K562 (cell line): ENCODE measurements at regions not wholly inside any gene's neighbourhood (a gene's known extent, or its start where the extent isn't known, plus 50 kb on each side); places are given as distances from the start of the nearest gene placed in this dataset.

Experiments used
- ATAC-seq: fragments of 200-7000 bp; cut with Tn5 transposase; 3 replicates; pipeline ENCODE4 v1.9.1; 2020; ENCODE audit warnings: moderate library complexity
- BruUV-seq: library from RNA; stranded (reverse); fragments of 400-500 nt; replicated peaks from 2 replicates; lab custom pipeline; 2021; lab: Mats Ljungman, UMichigan
- CTCF ChIA-PET: fragments of 300-600 bp; formaldehyde crosslinking; extraction: SDS; loops from one replicate; lab custom pipeline; 2021; ENCODE audit warnings: low intra/inter-chr PET ratio; lab: Yijun Ruan, JAX
- POLR2A ChIA-PET: fragments of 300-600, 350-650 bp; sonication (Branson Sonifier 250); formaldehyde crosslinking; extraction: SDS; loops from one replicate; lab custom pipeline; 2021; ENCODE audit warnings: antibody characterized with exemption, inconsistent platforms; lab: Yijun Ruan, JAX
- DNase-seq, 4 experiments: peaks; one replicate each; pipeline versions ENCODE4 v3.0.0 to v3.0.0-alpha.2; 2011 to 2018; ENCODE audit warnings: low spot score in 3 of 4, mixed read lengths in 3 of 4; ENCODE audit errors: extremely low read depth in 1 of 4
- FAIRE-seq: peaks from 2 replicates; lab custom pipeline; 2011; peaks lifted over from hg19 to GRCh38; lab: Jason Lieb, UNC
- H2AFZ ChIP-seq: 2 replicates; pipeline ENCODE4 v1.6.0; 2011; ENCODE audit warnings: low read depth, low read length, control low read depth, inconsistent platforms
- H3K27ac ChIP-seq: fragments of 200-600 bp; 3 replicates; pipeline ENCODE4 v1.8.0; 2011; ENCODE audit warnings: low read depth, mild to moderate bottlenecking, control low read depth, inconsistent platforms, low read length, moderate library complexity, mixed read lengths; ENCODE audit errors: extremely low read depth
- H3K27me3 ChIP-seq, 2 experiments: fragments of 300-600 bp in 1 of 2; 2 replicates in 1 of 2; 3 replicates in 1 of 2; pipeline versions ENCODE4 v1.6.0 to v1.8.0; 2011; ENCODE audit warnings: inconsistent platforms in 2 of 2, low read length in 2 of 2, mild to moderate bottlenecking in 1 of 2, mixed read lengths in 1 of 2, moderate library complexity in 1 of 2; ENCODE audit not compliant: control insufficient read depth in 2 of 2, insufficient read depth in 2 of 2
- H3K36me3 ChIP-seq: fragments of 300-600 bp; 3 replicates; pipeline ENCODE4 v1.8.0; 2011; ENCODE audit warnings: mild to moderate bottlenecking, low read length, inconsistent platforms; ENCODE audit not compliant: control insufficient read depth, insufficient read depth
- H3K4me1 ChIP-seq, 2 experiments: fragments of 200-600 bp in 1 of 2; replicated peaks in 1 of 2; 2 replicates in 1 of 2; 3 replicates in 1 of 2; pipeline versions ENCODE4 v1.5.1 to v1.8.0; 2011; ENCODE audit warnings: inconsistent platforms in 2 of 2, low read length in 2 of 2, mild to moderate bottlenecking in 1 of 2, mixed read lengths in 1 of 2, moderate library complexity in 1 of 2; ENCODE audit not compliant: control insufficient read depth in 2 of 2, insufficient read depth in 2 of 2
- H3K4me2 ChIP-seq: 2 replicates; pipeline ENCODE4 v1.6.1; 2011; ENCODE audit warnings: low read length, control low read depth, inconsistent platforms, mixed read lengths; ENCODE audit not compliant: insufficient read depth
- H3K4me3 ChIP-seq: fragments of 200-600 bp; sonication (generic), shearing (Covaris generic); 2 replicates; pipeline ENCODE4 v1.5.1; 2016; ENCODE audit warnings: control low read depth, inconsistent platforms
- H3K79me2 ChIP-seq: fragments of 200-600 bp; 3 replicates; pipeline ENCODE4 v1.8.0; 2011; ENCODE audit warnings: low read length, inconsistent platforms; ENCODE audit not compliant: control insufficient read depth, insufficient read depth
- H3K9ac ChIP-seq, 2 experiments: 2 replicates each; pipeline versions ENCODE4 v1.6.0 to v1.6.1; 2011; ENCODE audit warnings: low read depth in 2 of 2, low read length in 2 of 2, control low read depth in 1 of 2, inconsistent platforms in 1 of 2, mild to moderate bottlenecking in 1 of 2, mixed read lengths in 1 of 2; ENCODE audit not compliant: insufficient read depth in 1 of 2
- H3K9me1 ChIP-seq: one replicate; pipeline ENCODE4 v1.6.0; 2011; ENCODE audit warnings: inconsistent platforms, mild to moderate bottlenecking, low read length, moderate library complexity; ENCODE audit not compliant: control insufficient read depth, insufficient read depth
- H3K9me3 ChIP-seq: replicated peaks from 2 replicates; pipeline ENCODE4 v1.5.1; 2011; ENCODE audit warnings: low read depth, low read length, inconsistent platforms; ENCODE audit not compliant: control insufficient read depth, insufficient read depth
- H4K20me1 ChIP-seq: replicated peaks from 2 replicates; pipeline ENCODE4 v1.6.1; 2011; ENCODE audit warnings: low read length, inconsistent platforms, mixed read lengths; ENCODE audit not compliant: control insufficient read depth, insufficient read depth
- CEBPG ChIP-seq, 3 experiments: fragments of 200-800 bp in 1 of 3; sonication (Bioruptor generic) in 1 of 3; sonication (generic) in 1 of 3; formaldehyde crosslinking in 1 of 3; IDR thresholded peaks in 2 of 3; conservative IDR thresholded peaks in 1 of 3; 2 replicates each; pipeline versions ENCODE4 v1.6.1 to v1.8.0; 2016 to 2022; ENCODE audit warnings: missing compliant biosample characterization in 2 of 3, missing genetic modification characterization in 2 of 3, mild to moderate bottlenecking in 1 of 3, missing genetic modification reagents in 1 of 3
- ELF2 ChIP-seq: fragments of 250-450 bp; sonication (Bioruptor Pico); IDR thresholded peaks from 2 replicates; pipeline ENCODE4 v1.5.0; 2021; ENCODE audit warnings: mild to moderate bottlenecking
- FOSL1 ChIP-seq: fragments of 200-800 bp; sonication (Bioruptor generic); conservative IDR thresholded peaks from 2 replicates; pipeline ENCODE4 v1.6.1; 2016; ENCODE audit warnings: missing genetic modification characterization, missing compliant biosample characterization
- GABPB2 ChIP-seq: fragments of 250-450 bp; sonication (Bioruptor Pico); conservative IDR thresholded peaks from 2 replicates; pipeline ENCODE4 v1.5.1; 2021; ENCODE audit warnings: mild to moderate bottlenecking
- JUN ChIP-seq, 2 experiments: sonication (generic) in 1 of 2; formaldehyde crosslinking in 1 of 2; IDR thresholded peaks; 2 replicates each; pipeline versions ENCODE4 v1.6.1 to v1.8.0; 2012 to 2022; ENCODE audit warnings: borderline replicate concordance in 2 of 2, mild to moderate bottlenecking in 2 of 2, improper control_type of control experiment in 1 of 2, low read depth in 1 of 2, low read length in 1 of 2, missing genetic modification reagents in 1 of 2
- MEF2D ChIP-seq: conservative IDR thresholded peaks from 2 replicates; pipeline ENCODE4 v1.6.1; 2016; ENCODE audit warnings: low read depth, missing genetic modification characterization, missing compliant biosample characterization
- NCOA4 ChIP-seq: fragments of 450-650 bp; IDR thresholded peaks from 2 replicates; pipeline ENCODE4 v1.6.1; 2018; ENCODE audit warnings: mild to moderate bottlenecking; ENCODE audit not compliant: partially characterized antibody
- NR1H2 ChIP-seq: sonication (generic); formaldehyde crosslinking; IDR thresholded peaks from 2 replicates; pipeline ENCODE4 v1.4.0; 2020; ENCODE audit warnings: mild to moderate bottlenecking, missing genetic modification reagents
- RBM34 ChIP-seq: fragments of 200-400 bp; formaldehyde crosslinking; IDR thresholded peaks from 2 replicates; pipeline ENCODE4 v1.6.1; 2018; ENCODE audit warnings: low read length, borderline replicate concordance; ENCODE audit not compliant: insufficient read depth
- SLC30A9 ChIP-seq: fragments of 250-450 bp; sonication (Bioruptor Pico); IDR thresholded peaks from 2 replicates; pipeline ENCODE4 v1.8.0; 2022; ENCODE audit warnings: mild to moderate bottlenecking, moderate library complexity
- WHSC1 ChIP-seq: IDR thresholded peaks from one replicate; pipeline ENCODE4 v1.6.1; 2012; ENCODE audit warnings: low read length, control low read depth, inconsistent platforms
- ZNF239 ChIP-seq: fragments of 250-450 bp; sonication (Bioruptor Pico); IDR thresholded peaks from 2 replicates; pipeline ENCODE4 v1.4.0; 2020; ENCODE audit warnings: mild to moderate bottlenecking
- ZNF644 ChIP-seq: fragments of 200-800 bp; sonication (Bioruptor generic); IDR thresholded peaks from 2 replicates; pipeline ENCODE4 v1.6.1; 2016; ENCODE audit warnings: low read depth, missing genetic modification characterization, missing compliant biosample characterization
- WGBS: fragments of 100-300 bp; shearing (Covaris generic); methylation state at CpG from one replicate; pipeline ENCODE4 v1.1.6; 2016; ENCODE audit warnings: low coverage, mixed read lengths; ENCODE audit not compliant: insufficient coverage; ENCODE audit errors: missing lambda C conversion rate; 5-methylcytosine and 5-hydroxymethylcytosine counted together
- in situ Hi-C: fragments of 300-500 bp; cut with MboI; formaldehyde crosslinking; loops from 4 replicates; pipeline ENCODE4 v1.15.0; 2018; ENCODE audit warnings: inconsistent platforms, mixed read lengths
- intact Hi-C: fragments of 100-400 bp; cut with micrococcal nuclease; formaldehyde crosslinking; loops from 2 replicates; pipeline ENCODE4 v1.14.2; 2022
- TF ChIP-seq, protein P1 (sequence below): fragments of 250-450 bp; sonication (Bioruptor Pico); IDR thresholded peaks from 2 replicates; pipeline ENCODE4 v1.9.0; 2021; ENCODE audit warnings: mild to moderate bottlenecking, inconsistent platforms
- TF ChIP-seq, protein P2 (sequence below), 2 experiments: fragments of 450-650 bp in 1 of 2; sonication (generic) in 1 of 2; formaldehyde crosslinking in 1 of 2; IDR thresholded peaks in 1 of 2; conservative IDR thresholded peaks in 1 of 2; 2 replicates each; pipeline versions ENCODE4 v1.6.1 to v1.8.1; 2016 to 2023; ENCODE audit warnings: mild to moderate bottlenecking in 2 of 2, moderate library complexity in 2 of 2, inconsistent platforms in 1 of 2, missing genetic modification reagents in 1 of 2

DNA sequence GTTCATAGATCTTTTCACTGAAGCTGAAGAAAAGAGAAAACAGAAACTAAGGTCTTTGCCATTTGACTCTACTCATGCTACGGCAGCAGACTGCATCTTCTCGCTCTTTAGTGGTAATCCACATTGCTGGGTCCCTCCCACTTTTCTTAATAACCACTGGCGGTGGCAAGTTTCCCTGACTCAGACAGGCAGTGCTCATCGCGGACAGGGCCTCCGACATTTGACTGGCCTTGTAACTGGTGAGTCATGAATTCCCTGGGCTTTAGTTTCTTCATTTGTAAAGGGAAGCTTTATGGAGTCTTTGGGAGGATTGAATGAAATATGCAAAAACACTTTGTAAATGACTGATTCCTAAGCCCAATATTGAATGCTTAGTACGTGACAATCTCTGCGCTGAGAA, 238.2 kb upstream of the RBBP8 start:
- H3K4me3 ChIP-seq = no peak overlapping the region
- ChIA-PET POLR2A (no interaction called here), CTCF (no interaction called here)
- peak in 2 of 4 experiments; percentile 20 to 53 for DNase-seq
- ATAC-seq = no peak
- no TSS peak for BruUV-seq
- no peaks in the 10 kb centered on the region for H3K9me3 ChIP-seq
- no peaks in the 10 kb centered on the region for H3K9me1 ChIP-seq
- peaks cover 0 to 3% of the 10 kb centered on the region in 2 experiments; a peak in 1 of 5 replicates for H3K4me1 ChIP-seq
- H2AFZ ChIP-seq = peak overlapping the region; percentile 13; the same call in 1 of the 2 replicates
- no peaks in the 10 kb centered on the region for H3K79me2 ChIP-seq
- FAIRE-seq = no peak
- no peak overlapping the region for H3K27ac ChIP-seq
- H3K4me2 ChIP-seq = no peak overlapping the region
- WGBS = 2% methylated on average over 8 of the region's 8 CpGs
- H3K27me3 ChIP-seq = peaks cover 5 to 10% of the 10 kb centered on the region in 2 experiments; a peak in 3 of 5 replicates
- no peaks in the 10 kb centered on the region for H4K20me1 ChIP-seq
- no peaks in the 10 kb centered on the region for H3K36me3 ChIP-seq
- intact Hi-C loops (no loop called here), in situ Hi-C loops (no loop called here)
- H3K9ac ChIP-seq = no peak overlapping the region
- TF ChIP-seq ELF2 (CRISPR knock-in tag) (no peak), RBM34 (no peak), GABPB2 (no peak), JUN (IDR thresholded peaks at IDR 0.05; ENCODE audit: borderline replicate concordance, low read depth, low read length) (0 out of 2 replicates have a peak, but pooled peaks have one; percentile 35), JUN (CRISPR knock-in tag; IDR thresholded peaks at IDR 0.05; ENCODE audit: borderline replicate concordance) (no peak), FOSL1 (tag) (peak; percentile 82), SLC30A9 (CRISPR knock-in tag) (no peak), NR1H2 (CRISPR knock-in tag) (no peak), ZNF644 (tag) (no peak), ZNF239 (CRISPR knock-in tag) (no peak), CEBPG (CRISPR knock-in tag; IDR thresholded peaks at IDR 0.05) (no peak), CEBPG (tag; conservative IDR thresholded peaks at IDR 0.05 in 1 of 2, IDR thresholded peaks at IDR 0.05 in 1 of 2) (no peak), NCOA4 (no peak), MEF2D (tag) (no peak), WHSC1 (no peak)
- TF ChIP-seq, protein P1, sequence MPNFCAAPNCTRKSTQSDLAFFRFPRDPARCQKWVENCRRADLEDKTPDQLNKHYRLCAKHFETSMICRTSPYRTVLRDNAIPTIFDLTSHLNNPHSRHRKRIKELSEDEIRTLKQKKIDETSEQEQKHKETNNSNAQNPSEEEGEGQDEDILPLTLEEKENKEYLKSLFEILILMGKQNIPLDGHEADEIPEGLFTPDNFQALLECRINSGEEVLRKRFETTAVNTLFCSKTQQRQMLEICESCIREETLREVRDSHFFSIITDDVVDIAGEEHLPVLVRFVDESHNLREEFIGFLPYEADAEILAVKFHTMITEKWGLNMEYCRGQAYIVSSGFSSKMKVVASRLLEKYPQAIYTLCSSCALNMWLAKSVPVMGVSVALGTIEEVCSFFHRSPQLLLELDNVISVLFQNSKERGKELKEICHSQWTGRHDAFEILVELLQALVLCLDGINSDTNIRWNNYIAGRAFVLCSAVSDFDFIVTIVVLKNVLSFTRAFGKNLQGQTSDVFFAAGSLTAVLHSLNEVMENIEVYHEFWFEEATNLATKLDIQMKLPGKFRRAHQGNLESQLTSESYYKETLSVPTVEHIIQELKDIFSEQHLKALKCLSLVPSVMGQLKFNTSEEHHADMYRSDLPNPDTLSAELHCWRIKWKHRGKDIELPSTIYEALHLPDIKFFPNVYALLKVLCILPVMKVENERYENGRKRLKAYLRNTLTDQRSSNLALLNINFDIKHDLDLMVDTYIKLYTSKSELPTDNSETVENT (CRISPR knock-in tag) = no peak
- TF ChIP-seq, protein P2, sequence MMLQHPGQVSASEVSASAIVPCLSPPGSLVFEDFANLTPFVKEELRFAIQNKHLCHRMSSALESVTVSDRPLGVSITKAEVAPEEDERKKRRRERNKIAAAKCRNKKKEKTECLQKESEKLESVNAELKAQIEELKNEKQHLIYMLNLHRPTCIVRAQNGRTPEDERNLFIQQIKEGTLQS (IDR thresholded peaks at IDR 0.05) = peak; percentile 48
- TF ChIP-seq, protein P2 (CRISPR knock-in tag; conservative IDR thresholded peaks at IDR 0.05) = no peak
